AG09309 (cell line): ENCODE measurements at regions not wholly inside any gene's neighbourhood (a gene's known extent, or its start where the extent isn't known, plus 50 kb on each side); places are given as distances from the start of the nearest gene placed in this dataset.

Experiments used
- DNase-seq: peaks from one replicate; pipeline ENCODE4 v3.0.0-alpha.2; 2010; ENCODE audit warnings: low read depth
- H3K4me3 ChIP-seq: 2 replicates; pipeline ENCODE4 v1.5.1; 2011; ENCODE audit warnings: mild to moderate bottlenecking, low read depth, low read length, moderate library complexity; ENCODE audit not compliant: control insufficient read depth
- TF ChIP-seq, protein P1 (sequence below): IDR thresholded peaks from 2 replicates; pipeline ENCODE4 v1.5.1; 2011; ENCODE audit warnings: mild to moderate bottlenecking, low read depth, low read length, inconsistent platforms; ENCODE audit not compliant: insufficient read depth, control insufficient read depth; ENCODE audit errors: missing control alignments

- DNase-seq = no peak
- H3K4me3 ChIP-seq = no peak overlapping the region
- TF ChIP-seq, protein P1, sequence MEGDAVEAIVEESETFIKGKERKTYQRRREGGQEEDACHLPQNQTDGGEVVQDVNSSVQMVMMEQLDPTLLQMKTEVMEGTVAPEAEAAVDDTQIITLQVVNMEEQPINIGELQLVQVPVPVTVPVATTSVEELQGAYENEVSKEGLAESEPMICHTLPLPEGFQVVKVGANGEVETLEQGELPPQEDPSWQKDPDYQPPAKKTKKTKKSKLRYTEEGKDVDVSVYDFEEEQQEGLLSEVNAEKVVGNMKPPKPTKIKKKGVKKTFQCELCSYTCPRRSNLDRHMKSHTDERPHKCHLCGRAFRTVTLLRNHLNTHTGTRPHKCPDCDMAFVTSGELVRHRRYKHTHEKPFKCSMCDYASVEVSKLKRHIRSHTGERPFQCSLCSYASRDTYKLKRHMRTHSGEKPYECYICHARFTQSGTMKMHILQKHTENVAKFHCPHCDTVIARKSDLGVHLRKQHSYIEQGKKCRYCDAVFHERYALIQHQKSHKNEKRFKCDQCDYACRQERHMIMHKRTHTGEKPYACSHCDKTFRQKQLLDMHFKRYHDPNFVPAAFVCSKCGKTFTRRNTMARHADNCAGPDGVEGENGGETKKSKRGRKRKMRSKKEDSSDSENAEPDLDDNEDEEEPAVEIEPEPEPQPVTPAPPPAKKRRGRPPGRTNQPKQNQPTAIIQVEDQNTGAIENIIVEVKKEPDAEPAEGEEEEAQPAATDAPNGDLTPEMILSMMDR = no peak
These were observed 1094.9 kb downstream of the MAT2B start for GRCh38 chr5:164600274-164600673.

GRCh38 chr5:164600929-164601535 lies 1095.6 kb downstream of the MAT2B start:
- no peak for DNase-seq
- H3K4me3 ChIP-seq = no peak overlapping the region
- TF ChIP-seq, protein P1 = no peak

- H3K4me3 ChIP-seq = no peak overlapping the region
- DNase-seq = no peak
- TF ChIP-seq, protein P1 = no peak
These were observed 1103.1 kb downstream of the MAT2B start for GRCh38 chr5:164608507-164608906.

- H3K4me3 ChIP-seq = no peak overlapping the region
- DNase-seq = no peak
- TF ChIP-seq, protein P1 = no peak
These were observed 1105.0 kb downstream of the MAT2B start for GRCh38 chr5:164610374-164610773.

GRCh38 chr5:164614707-164615106 lies 1109.3 kb downstream of the MAT2B start:
- TF ChIP-seq, protein P1 = no peak
- no peak for DNase-seq
- no peak overlapping the region for H3K4me3 ChIP-seq

GRCh38 chr5:164617290-164617689 lies 1111.9 kb downstream of the MAT2B start:
- no peak overlapping the region for H3K4me3 ChIP-seq
- TF ChIP-seq, protein P1 = no peak
- no peak for DNase-seq
